Upper lobe of left lung (tissue), 4 donors: ENCODE measurements at regions not wholly inside any gene's neighbourhood (a gene's known extent, or its start where the extent isn't known, plus 50 kb on each side); places are given as distances from the start of the nearest gene placed in this dataset.

Experiments used
- CTCF ChIP-seq, 6 experiments: fragments of 450-650 bp in 4 of 6; fragments of 200-600 bp in 2 of 6; sonication (generic) in 2 of 6; IDR thresholded peaks; one replicate each; pipeline ENCODE4 v1.5.1; 2016 to 2019; ENCODE audit warnings: antibody characterized with exemption in 6 of 6
- POLR2A ChIP-seq, 4 donors: fragments of 450-650 bp; IDR thresholded peaks; one replicate each; pipeline ENCODE4 v1.5.1; 2016 to 2017; ENCODE audit warnings: antibody characterized with exemption in 4 of 4, mild to moderate bottlenecking in 2 of 4

GRCh38 chr1:177429234-177429633, 258.5 kb downstream of the BRINP2 start:
- TF ChIP-seq POLR2A (IDR thresholded peaks at IDR 0.05) (no peak), CTCF (IDR thresholded peaks at IDR 0.05) (no peak)
